ENCODE measurements at regions not wholly inside any gene's neighbourhood (a gene's known extent, or its start where the extent isn't known, plus 50 kb on each side); places are given as distances from the start of the nearest gene placed in this dataset.
A peak's percentile ranks its signal among the peaks of the same experiment; 100 is the strongest.

DNA sequence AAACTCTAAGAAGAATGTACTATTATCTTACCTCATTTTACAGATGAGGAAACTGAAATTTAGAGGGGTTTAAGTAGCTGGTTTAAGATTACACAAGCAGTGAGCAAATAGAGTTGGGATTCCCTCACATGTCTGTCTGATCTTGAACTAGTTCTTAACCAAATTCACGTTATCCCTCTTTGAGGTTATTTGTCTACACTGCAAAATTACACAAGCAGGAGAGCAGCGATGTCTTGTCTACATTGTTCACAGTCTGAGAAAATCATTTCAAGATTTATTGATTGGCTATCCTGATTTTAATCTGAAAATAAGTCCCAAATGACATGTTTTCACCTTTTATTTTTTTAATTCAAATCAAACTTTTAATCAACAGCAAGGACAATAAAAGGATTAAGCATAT lies 56.9 kb downstream of the SOX9 start:
- FAIRE-seq (no peak), ATAC-seq (no peak), DNase-seq (ENCODE audit: low read depth in 1 of 2, low spot score in 1 of 2) (no peak)
- H3K9me3 ChIP-seq: no peaks in the 10 kb centered on the region
- H3K4me2 ChIP-seq: no peak overlapping the region
- CTCF ChIA-PET: interaction anchor here (1.5 kb wide), 1 partner anchor 362 kb away, joined by 3 read pairs; no protein-coding TSS in a partner anchor
- H3K4me1 ChIP-seq: peaks cover 10% of the 10 kb centered on the region
- H3K27ac ChIP-seq: no peak overlapping the region
- WGBS (ENCODE audit: missing lambda C conversion rate): 85% methylated on average over 2 of the region's 2 CpGs
- no peak overlapping the region for H3K4me3 ChIP-seq
- TF ChIP-seq MAFK (IDR thresholded peaks at IDR 0.05; ENCODE audit: partially characterized antibody) (peak; percentile 55), CHD2 (IDR thresholded peaks at IDR 0.05; ENCODE audit: low read length, partially characterized antibody) (no peak)
- POLR2A ChIA-PET: no interaction called here

DNA sequence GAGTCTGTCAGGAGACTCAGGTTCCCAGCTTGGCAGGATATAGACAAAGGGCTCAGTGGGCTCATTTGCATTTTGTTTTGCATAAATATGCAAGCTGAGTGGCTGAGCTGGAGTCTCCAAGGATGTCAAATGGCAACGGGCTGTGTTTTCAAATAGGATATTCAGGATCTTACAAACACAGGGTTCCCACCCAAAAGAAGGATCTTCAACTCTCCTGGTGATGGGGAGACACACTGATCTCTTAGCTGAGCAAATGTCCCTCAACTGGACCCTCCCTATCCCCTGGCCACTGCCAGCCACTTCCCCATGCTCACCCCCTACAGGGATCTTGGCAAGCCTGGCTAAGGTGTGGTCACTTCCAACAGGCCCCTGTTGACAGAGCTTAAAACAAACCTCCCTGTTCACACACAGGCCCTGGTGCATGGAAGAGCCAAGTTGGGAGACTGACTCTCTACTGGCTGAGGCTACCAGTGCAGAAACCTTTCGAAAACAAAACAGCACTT lies 61.6 kb downstream of the SOX9 start:
- ATAC-seq: peak; percentile 32 to 75; a peak in 5 of 6 replicates
- POLR2A ChIA-PET: interaction anchor here (1.1 kb wide), 1 partner anchor 47 kb away, joined by 3 read pairs; no protein-coding TSS in a partner anchor
- Histone ChIP-seq H3K9me3 (no peaks in the 10 kb centered on the region), H3K4me2 (peak overlapping the region; percentile 76), H3K4me1 (peaks cover 36% of the 10 kb centered on the region), H3K27ac (peak overlapping the region; percentile 63 to 81), H3K4me3 (peak overlapping the region; percentile 1; the same call in 1 of the 3 replicates)
- CTCF ChIA-PET: interaction anchor here (1.1 to 1.4 kb wide), 3 partner anchors 11 to 56 kb away, joined by 3 to 4 read pairs (median 4); no protein-coding TSS in a partner anchor
- 16% methylated on average over 2 of the region's 2 CpGs for WGBS (ENCODE audit: missing lambda C conversion rate)
- DNase-seq (ENCODE audit: low read depth in 1 of 2, low spot score in 1 of 2): peak; percentile 30 to 76
- TF ChIP-seq MAFK (IDR thresholded peaks at IDR 0.05; ENCODE audit: partially characterized antibody) (no peak), HMGXB4 (CRISPR knock-in tag; IDR thresholded peaks at IDR 0.05; ENCODE audit: borderline replicate concordance) (no peak), HOXB5 (CRISPR knock-in tag; IDR thresholded peaks at IDR 0.05) (no peak), TP53 (CRISPR knock-in tag; IDR thresholded peaks at IDR 0.05) (no peak), CBX2 (IDR thresholded peaks at IDR 0.05; ENCODE audit: borderline replicate concordance, low read depth) (no peak), ATOH8 (CRISPR knock-in tag; IDR thresholded peaks at IDR 0.05; ENCODE audit: low read depth) (no peak), KDM1A (IDR thresholded peaks at IDR 0.05; ENCODE audit: low read depth) (no peak), ZC3H11A (IDR thresholded peaks at IDR 0.05) (no peak), EHF (CRISPR knock-in tag; IDR thresholded peaks at IDR 0.05) (no peak), RCOR1 (IDR thresholded peaks at IDR 0.05; ENCODE audit: low read depth, low read length) (no peak), PBX3 (IDR thresholded peaks at IDR 0.05) (no peak), NR3C1 (IDR thresholded peaks at IDR 0.05) (no peak), MYC (IDR thresholded peaks at IDR 0.05; ENCODE audit: borderline replicate concordance, low read length) (no peak), SREBF2 (IDR thresholded peaks at IDR 0.05) (no peak), GATA3 (IDR thresholded peaks at IDR 0.05; ENCODE audit: borderline replicate concordance) (no peak; the same call in none of the 2 replicates), FOSB (CRISPR knock-in tag; IDR thresholded peaks at IDR 0.05) (no peak), RFX5 (IDR thresholded peaks at IDR 0.05) (no peak)
- TF ChIP-seq, protein P1, sequence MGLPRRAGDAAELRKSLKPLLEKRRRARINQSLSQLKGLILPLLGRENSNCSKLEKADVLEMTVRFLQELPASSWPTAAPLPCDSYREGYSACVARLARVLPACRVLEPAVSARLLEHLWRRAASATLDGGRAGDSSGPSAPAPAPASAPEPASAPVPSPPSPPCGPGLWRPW (IDR thresholded peaks at IDR 0.05): no peak
- TF ChIP-seq, protein P2, sequence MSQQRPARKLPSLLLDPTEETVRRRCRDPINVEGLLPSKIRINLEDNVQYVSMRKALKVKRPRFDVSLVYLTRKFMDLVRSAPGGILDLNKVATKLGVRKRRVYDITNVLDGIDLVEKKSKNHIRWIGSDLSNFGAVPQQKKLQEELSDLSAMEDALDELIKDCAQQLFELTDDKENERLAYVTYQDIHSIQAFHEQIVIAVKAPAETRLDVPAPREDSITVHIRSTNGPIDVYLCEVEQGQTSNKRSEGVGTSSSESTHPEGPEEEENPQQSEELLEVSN (IDR thresholded peaks at IDR 0.05; ENCODE audit: borderline replicate concordance, low read depth): no peak
- FAIRE-seq: peak; percentile 7
